ENCODE measurements at regions not wholly inside any gene's neighbourhood (a gene's known extent, or its start where the extent isn't known, plus 50 kb on each side); places are given as distances from the start of the nearest gene placed in this dataset.
"Not testable (repeated sequence)": the region's sequence is repeated elsewhere in the genome, so short reads cannot be mapped to it uniquely, and the experiment has no call there.

- TF ChIP-seq CTCF (conservative IDR thresholded peaks at IDR 0.05): no peak
- no peak overlapping the region for H3K27ac ChIP-seq
Measured at GRCh38 chr16:88197481-88198456, 185.0 kb upstream of the ZNF469 start.

GRCh38 chr16:88198457-88199295 is 184.1 kb upstream of the ZNF469 start:
- H3K27ac ChIP-seq: not testable (repeated sequence)

- H3K27ac ChIP-seq: not testable (repeated sequence)
Measured at GRCh38 chr16:88199296-88200153, 183.2 kb upstream of the ZNF469 start.

GRCh38 chr16:88200154-88200895 is 182.4 kb upstream of the ZNF469 start:
- not testable (repeated sequence) for H3K27ac ChIP-seq

- no peak overlapping the region for H3K27ac ChIP-seq
- no peak for TF ChIP-seq CTCF (conservative IDR thresholded peaks at IDR 0.05)
Measured at GRCh38 chr16:88200896-88201185, 181.9 kb upstream of the ZNF469 start.

GRCh38 chr16:88201611-88202010 is 181.1 kb upstream of the ZNF469 start:
- H3K27ac ChIP-seq: not testable (repeated sequence)

GRCh38 chr16:88202207-88202745 is 180.5 kb upstream of the ZNF469 start:
- no peak for TF ChIP-seq CTCF (conservative IDR thresholded peaks at IDR 0.05)
- no peak overlapping the region for H3K27ac ChIP-seq

GRCh38 chr16:88202856-88203681 is 179.7 kb upstream of the ZNF469 start:
- H3K27ac ChIP-seq: not testable (repeated sequence)

GRCh38 chr16:88204131-88205110 is 178.3 kb upstream of the ZNF469 start:
- H3K27ac ChIP-seq: not testable (repeated sequence)

GRCh38 chr16:88205482-88205881 is 177.3 kb upstream of the ZNF469 start:
- H3K27ac ChIP-seq: not testable (repeated sequence)

GRCh38 chr16:88206006-88206405 is 176.8 kb upstream of the ZNF469 start:
- not testable (repeated sequence) for H3K27ac ChIP-seq

GRCh38 chr16:88206516-88206915 is 176.2 kb upstream of the ZNF469 start:
- not testable (repeated sequence) for H3K27ac ChIP-seq

Data from VCaP (cell line).